ENCODE measurements at regions not wholly inside any gene's neighbourhood (a gene's known extent, or its start where the extent isn't known, plus 50 kb on each side); places are given as distances from the start of the nearest gene placed in this dataset.

DNA sequence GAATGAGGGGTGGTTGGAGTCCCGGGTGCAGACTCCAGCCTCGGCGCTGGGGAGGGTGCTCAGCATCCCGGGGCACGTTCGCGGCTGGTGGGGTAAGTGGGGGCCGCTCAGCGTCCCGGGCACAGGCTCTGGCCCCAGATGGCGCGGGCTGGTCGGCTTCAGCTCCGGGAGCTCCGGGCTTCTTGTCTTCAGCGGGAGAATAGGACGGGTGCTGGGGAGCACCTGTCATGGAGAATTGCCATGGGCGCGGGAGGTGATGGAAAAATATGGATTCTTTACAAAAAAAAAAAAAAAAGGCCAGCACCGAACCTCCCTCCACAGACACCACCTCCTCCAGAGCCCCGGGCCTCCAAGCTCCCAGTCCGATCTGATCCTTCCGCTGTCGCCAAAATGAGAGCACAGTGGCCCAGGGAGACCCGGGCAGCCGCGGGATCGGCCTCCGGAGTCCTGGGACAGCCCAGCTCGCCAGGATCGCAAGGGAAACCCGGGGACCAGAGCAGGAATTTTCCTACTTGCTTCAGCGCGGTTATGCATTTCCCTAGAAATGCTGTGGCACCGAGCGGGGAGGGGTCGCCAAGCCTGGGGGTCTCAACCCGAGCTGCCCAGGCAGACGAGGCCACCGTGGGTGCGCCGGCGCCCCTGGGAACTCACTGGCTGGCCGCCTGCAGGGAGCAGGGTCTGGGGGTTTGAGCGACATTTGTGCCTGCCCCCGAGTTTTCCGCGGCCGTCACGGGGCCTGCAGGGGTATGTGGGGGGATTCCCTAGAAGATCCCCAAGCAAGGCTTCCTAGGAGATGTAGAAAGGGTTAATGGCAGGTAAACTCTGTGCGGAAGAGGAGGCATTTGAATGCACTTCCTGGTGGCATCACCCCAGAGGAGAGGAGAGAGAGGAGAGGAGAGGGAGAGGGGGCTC lies 1336.9 kb downstream of the BRD1 start:
- TF ChIP-seq, protein P1, sequence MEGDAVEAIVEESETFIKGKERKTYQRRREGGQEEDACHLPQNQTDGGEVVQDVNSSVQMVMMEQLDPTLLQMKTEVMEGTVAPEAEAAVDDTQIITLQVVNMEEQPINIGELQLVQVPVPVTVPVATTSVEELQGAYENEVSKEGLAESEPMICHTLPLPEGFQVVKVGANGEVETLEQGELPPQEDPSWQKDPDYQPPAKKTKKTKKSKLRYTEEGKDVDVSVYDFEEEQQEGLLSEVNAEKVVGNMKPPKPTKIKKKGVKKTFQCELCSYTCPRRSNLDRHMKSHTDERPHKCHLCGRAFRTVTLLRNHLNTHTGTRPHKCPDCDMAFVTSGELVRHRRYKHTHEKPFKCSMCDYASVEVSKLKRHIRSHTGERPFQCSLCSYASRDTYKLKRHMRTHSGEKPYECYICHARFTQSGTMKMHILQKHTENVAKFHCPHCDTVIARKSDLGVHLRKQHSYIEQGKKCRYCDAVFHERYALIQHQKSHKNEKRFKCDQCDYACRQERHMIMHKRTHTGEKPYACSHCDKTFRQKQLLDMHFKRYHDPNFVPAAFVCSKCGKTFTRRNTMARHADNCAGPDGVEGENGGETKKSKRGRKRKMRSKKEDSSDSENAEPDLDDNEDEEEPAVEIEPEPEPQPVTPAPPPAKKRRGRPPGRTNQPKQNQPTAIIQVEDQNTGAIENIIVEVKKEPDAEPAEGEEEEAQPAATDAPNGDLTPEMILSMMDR (IDR thresholded peaks at IDR 0.05; ENCODE audit: low read depth, low read length, missing control alignments): no peak
- DNase-seq (ENCODE audit: extremely low read depth, low read depth): no peak
- peak overlapping the region; percentile 42 for H3K4me3 ChIP-seq (replicated peaks; ENCODE audit: low read depth, low read length)

DNA sequence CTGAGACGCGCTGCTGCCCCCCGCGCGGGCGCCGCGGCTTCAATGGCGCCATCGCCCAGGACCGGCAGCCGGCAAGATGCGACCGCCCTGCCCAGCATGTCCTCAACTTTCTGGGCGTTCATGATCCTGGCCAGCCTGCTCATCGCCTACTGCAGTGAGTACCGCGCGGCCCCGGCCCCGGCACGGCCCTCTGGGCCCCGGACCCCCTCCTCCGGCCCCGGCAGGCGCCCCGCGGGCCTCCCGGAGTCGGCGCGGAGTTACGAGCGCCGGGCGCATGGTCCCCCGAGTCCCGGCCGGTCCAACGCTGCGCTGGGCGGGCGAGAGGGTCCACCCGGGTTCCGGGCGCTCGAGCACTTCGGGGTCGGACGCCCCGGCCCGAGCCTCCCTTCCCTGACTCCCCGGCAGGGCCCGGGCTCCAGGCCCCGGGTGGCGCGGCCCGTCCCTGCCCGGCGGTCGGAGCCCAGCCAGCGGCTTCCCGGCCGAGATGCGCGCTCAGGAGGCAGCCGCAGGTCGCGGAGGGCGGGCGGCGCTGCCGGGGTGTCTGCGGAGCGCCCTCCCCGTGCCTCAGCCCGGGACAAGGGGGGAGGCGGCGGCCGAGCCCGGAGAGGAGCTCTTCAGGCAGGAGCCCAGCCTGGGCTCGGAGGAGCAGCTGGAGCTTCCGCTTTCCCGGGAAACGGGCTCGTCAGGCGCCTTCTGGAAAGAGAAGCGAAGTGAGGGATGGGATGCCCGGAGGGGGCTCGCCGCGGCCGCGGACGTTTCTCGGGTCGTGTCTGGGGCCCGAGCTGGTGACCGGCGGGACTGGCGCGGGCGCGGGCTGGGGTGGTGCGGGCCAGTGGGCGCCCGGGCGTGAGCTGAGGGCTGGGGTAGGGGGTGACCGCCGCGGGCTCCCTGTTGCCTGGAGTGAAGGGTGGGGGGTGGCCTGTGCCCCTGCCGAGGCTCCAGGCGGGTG lies 1337.8 kb downstream of the BRD1 start:
- TF ChIP-seq, protein P1 (IDR thresholded peaks at IDR 0.05; ENCODE audit: low read depth, low read length, missing control alignments): no peak
- peak overlapping the region; percentile 42 for H3K4me3 ChIP-seq (replicated peaks; ENCODE audit: low read depth, low read length)
- no peak for DNase-seq (ENCODE audit: extremely low read depth, low read depth)

DNA sequence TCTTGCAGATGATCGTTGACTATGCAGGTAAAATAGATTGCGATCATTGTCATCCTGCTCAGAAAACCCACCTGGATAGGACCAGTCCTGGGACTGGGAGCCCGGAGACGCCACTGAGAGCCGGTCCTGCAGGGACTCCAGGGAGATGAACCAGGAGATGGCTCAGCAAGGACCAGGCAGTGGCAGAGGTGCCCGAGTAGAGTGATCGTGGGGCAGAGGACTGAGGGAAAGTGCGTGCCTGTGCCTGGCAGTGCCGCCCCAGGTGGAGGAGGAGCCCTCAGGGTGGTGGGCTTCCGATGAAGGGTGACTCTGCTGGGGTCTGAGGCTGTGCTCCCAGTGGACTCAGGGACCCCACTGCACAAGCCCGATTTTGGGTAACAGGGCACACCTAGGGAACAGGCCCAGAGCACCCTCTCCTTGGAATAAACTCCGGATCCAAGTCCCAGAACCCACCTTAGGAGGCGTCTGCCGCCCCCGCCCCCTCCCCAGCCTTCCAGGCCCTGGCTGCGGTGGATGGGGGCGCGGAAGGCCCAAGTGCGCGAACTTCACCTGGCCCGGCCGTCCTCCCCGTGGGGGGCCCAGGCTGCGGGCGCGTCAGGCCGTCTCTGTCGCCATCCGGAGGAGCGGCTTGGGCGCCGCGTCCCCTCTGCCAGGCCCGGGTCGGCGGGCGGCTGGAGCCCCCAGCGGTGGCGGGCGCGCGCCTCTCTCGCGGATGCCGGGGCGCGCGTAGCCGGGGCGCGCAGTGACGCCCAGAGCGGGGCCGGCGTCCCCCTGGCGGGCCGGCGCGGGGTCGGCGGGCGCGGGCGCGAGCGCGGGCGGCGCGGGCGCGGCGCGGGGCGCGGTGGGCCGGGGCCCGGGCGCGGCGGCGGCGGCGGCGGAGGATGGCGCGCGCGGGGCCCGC lies 1338.8 kb downstream of the BRD1 start:
- no peak for DNase-seq (ENCODE audit: extremely low read depth, low read depth)
- TF ChIP-seq, protein P1 (IDR thresholded peaks at IDR 0.05; ENCODE audit: low read depth, low read length, missing control alignments): no peak
- H3K4me3 ChIP-seq (replicated peaks; ENCODE audit: low read depth, low read length): no peak overlapping the region

DNA sequence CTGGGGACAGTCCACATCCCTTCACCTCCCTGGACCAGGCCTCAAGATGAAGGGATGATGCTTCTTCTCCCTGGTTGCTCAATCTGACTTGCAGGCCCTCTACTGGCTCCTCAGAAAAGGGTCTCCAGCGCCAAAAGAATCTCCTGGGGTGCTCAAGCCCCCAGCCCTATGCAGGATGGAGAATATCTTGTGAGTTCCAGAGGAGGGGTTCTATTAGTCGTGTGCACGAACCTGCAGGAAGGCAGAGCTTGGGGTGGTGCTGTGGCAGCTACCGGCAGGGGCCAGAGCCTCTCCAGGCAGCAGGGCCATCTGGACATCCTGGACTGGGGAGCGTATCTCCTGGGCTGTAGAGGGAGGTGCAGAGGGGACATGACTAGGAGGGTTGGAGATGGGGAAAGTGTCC lies 1339.5 kb downstream of the BRD1 start:
- H3K4me3 ChIP-seq (replicated peaks; ENCODE audit: low read depth, low read length): no peak overlapping the region
- TF ChIP-seq, protein P1 (IDR thresholded peaks at IDR 0.05; ENCODE audit: low read depth, low read length, missing control alignments): no peak
- no peak for DNase-seq (ENCODE audit: extremely low read depth, low read depth)

DNA sequence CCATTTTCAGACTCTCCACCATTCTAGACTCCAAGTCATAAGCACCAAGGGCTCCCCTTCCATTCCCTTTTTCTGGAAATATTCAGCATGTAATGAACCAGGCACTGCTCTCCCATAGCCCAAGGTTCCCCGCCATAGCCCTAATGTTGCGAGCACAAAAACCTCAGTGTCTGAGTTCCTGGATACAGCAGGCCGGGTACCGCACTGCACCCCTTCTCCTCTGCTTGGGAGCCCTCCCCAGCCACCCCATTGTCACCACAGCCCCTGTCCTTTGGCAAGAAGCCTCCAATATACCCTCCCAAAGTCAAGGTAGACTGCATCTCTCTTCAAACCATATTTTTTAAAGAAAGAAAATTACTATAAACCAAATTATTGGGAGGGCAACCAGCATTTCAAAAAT lies 1341.1 kb downstream of the BRD1 start:
- no peak overlapping the region for H3K4me3 ChIP-seq (replicated peaks; ENCODE audit: low read depth, low read length)
- TF ChIP-seq, protein P1 (IDR thresholded peaks at IDR 0.05; ENCODE audit: low read depth, low read length, missing control alignments): no peak
- DNase-seq (ENCODE audit: extremely low read depth, low read depth): no peak

DNA sequence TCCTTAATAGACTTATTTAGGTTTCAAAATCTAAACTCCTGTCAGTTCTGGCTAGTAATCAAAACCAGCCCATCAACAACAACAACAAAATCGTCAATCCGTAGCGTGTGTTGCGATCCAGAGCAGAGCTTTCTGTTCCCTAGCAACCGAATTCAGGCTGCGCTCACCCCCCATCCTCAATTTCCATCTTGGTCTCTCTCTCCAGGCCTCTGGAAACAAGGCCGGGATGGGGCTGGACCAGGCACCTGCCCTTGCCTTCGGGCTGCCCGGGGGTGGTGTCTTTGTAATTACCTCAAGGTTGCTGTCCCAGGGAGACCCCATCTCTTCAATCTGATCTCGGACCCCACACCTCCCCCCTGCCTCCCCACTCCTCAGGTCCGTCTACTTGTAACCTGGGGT lies 1341.5 kb downstream of the BRD1 start:
- TF ChIP-seq, protein P1 (IDR thresholded peaks at IDR 0.05; ENCODE audit: low read depth, low read length, missing control alignments): no peak
- no peak overlapping the region for H3K4me3 ChIP-seq (replicated peaks; ENCODE audit: low read depth, low read length)
- DNase-seq (ENCODE audit: extremely low read depth, low read depth): no peak
